Liver (tissue), 8 donors: ENCODE measurements at regions not wholly inside any gene's neighbourhood (a gene's known extent, or its start where the extent isn't known, plus 50 kb on each side); places are given as distances from the start of the nearest gene placed in this dataset.

Source experiments
- DNase-seq: peaks from one replicate; pipeline ENCODE4 v3.0.0-alpha.2; 2017; ENCODE audit warnings: low spot score
- H3K27ac ChIP-seq, 2 donors: one replicate each; pipeline ENCODE4 v1.7.0; 2013; ENCODE audit warnings: inconsistent platforms in 2 of 2, low read length in 2 of 2, control low read depth in 1 of 2, low read depth in 1 of 2, mild to moderate bottlenecking in 1 of 2
- H3K27me3 ChIP-seq, 4 donors: one replicate each; pipeline versions ENCODE4 v1.6.1 to v1.7.0; 2013; ENCODE audit warnings: low read length in 3 of 4, inconsistent platforms in 1 of 4, mild to moderate bottlenecking in 1 of 4, moderate library complexity in 1 of 4; ENCODE audit not compliant: control insufficient read depth in 4 of 4, insufficient read depth in 4 of 4
- H3K36me3 ChIP-seq, 4 donors: one replicate each; pipeline versions ENCODE4 v1.6.1 to v1.7.0; 2013; ENCODE audit warnings: low read length in 3 of 4, mild to moderate bottlenecking in 3 of 4, low read depth in 1 of 4, moderate library complexity in 1 of 4; ENCODE audit not compliant: control insufficient read depth in 4 of 4, insufficient read depth in 3 of 4
- H3K4me1 ChIP-seq, 4 donors: one replicate each; pipeline versions ENCODE4 v1.6.1 to v1.7.0; 2013; ENCODE audit warnings: low read length in 3 of 4, mild to moderate bottlenecking in 3 of 4, moderate library complexity in 1 of 4; ENCODE audit not compliant: control insufficient read depth in 4 of 4, insufficient read depth in 4 of 4
- H3K4me3 ChIP-seq, 3 donors: one replicate each; pipeline versions ENCODE4 v1.6.1 to v1.7.0; 2013; ENCODE audit warnings: low read length in 3 of 3, control low read depth in 1 of 3, low read depth in 1 of 3, mild to moderate bottlenecking in 1 of 3
- H3K9ac ChIP-seq, 2 donors: one replicate each; pipeline ENCODE4 v1.7.0; 2013; ENCODE audit warnings: low read length in 2 of 2, mild to moderate bottlenecking in 2 of 2, moderate library complexity in 2 of 2, control low read depth in 1 of 2, low read depth in 1 of 2
- H3K9me3 ChIP-seq, 4 donors: one replicate each; pipeline versions ENCODE4 v1.6.1 to v1.7.0; 2013; ENCODE audit warnings: low read length in 3 of 4; ENCODE audit not compliant: control insufficient read depth in 4 of 4
- CTCF ChIP-seq: fragments of 150-350 bp; IDR thresholded peaks from 2 replicates; pipeline ENCODE4 v1.5.1; 2017; ENCODE audit warnings: improper control_type of control experiment, low read depth, low read length; ENCODE audit not compliant: missing input control
- EGR1 ChIP-seq, 2 donors: IDR thresholded peaks; 2 replicates each; pipeline ENCODE4 v1.6.1; 2016 to 2018; ENCODE audit warnings: antibody characterized with exemption in 2 of 2, low read depth in 2 of 2
- FOXA1 ChIP-seq: IDR thresholded peaks from 2 replicates; pipeline ENCODE4 v1.6.1; 2016; ENCODE audit warnings: antibody characterized with exemption
- HNF4A ChIP-seq, 2 donors: conservative IDR thresholded peaks; 2 replicates each; pipeline ENCODE4 v1.6.1; 2016; ENCODE audit warnings: antibody characterized with exemption in 2 of 2, mild to moderate bottlenecking in 2 of 2
- HNF4G ChIP-seq: IDR thresholded peaks from 2 replicates; pipeline ENCODE4 v1.6.1; 2016; ENCODE audit warnings: antibody characterized with exemption
- JUND ChIP-seq, 2 donors: IDR thresholded peaks; 2 replicates each; pipeline ENCODE4 v1.6.1; 2016; ENCODE audit warnings: antibody characterized with exemption in 2 of 2
- NR2F2 ChIP-seq: IDR thresholded peaks from 2 replicates; pipeline ENCODE4 v1.6.1; 2016; ENCODE audit warnings: antibody characterized with exemption
- RAD21 ChIP-seq, 2 donors: IDR thresholded peaks; 2 replicates each; pipeline ENCODE4 v1.6.1; 2016; ENCODE audit warnings: antibody characterized with exemption in 2 of 2, mild to moderate bottlenecking in 2 of 2
- REST ChIP-seq: IDR thresholded peaks from 2 replicates; pipeline ENCODE4 v1.6.1; 2016; ENCODE audit warnings: antibody characterized with exemption, mild to moderate bottlenecking
- SP1 ChIP-seq: IDR thresholded peaks from 2 replicates; pipeline ENCODE4 v1.6.1; 2018; ENCODE audit warnings: antibody characterized with exemption, mild to moderate bottlenecking
- YY1 ChIP-seq: IDR thresholded peaks from 2 replicates; pipeline ENCODE4 v1.6.1; 2016; ENCODE audit warnings: antibody characterized with exemption, mild to moderate bottlenecking
- ZBTB33 ChIP-seq: IDR thresholded peaks from 2 replicates; pipeline ENCODE4 v1.6.1; 2016; ENCODE audit warnings: antibody characterized with exemption
- WGBS: extraction: QIAGEN DNeasy Blood & Tissue Kit; methylation state at CpG from one replicate; pipeline ENCODE4 v1.1.7; 2013; 5-methylcytosine and 5-hydroxymethylcytosine counted together
- donor health status: healthy.
- donor health status: healthy.
- donor health status: healthy.
- donor health status: healthy.
- donor health status: healthy.

- no peak overlapping the region for H3K4me3 ChIP-seq
- no peak overlapping the region for H3K9ac ChIP-seq
- H3K27me3 ChIP-seq: peaks cover 0 to 5% (median 0%) of the 10 kb centered on the region in 4 donors
- TF ChIP-seq YY1: no peak
- no peak for TF ChIP-seq HNF4A (conservative IDR thresholded peaks at IDR 0.05)
- TF ChIP-seq RAD21 (IDR thresholded peaks at IDR 0.05): no peak
- TF ChIP-seq EGR1 (IDR thresholded peaks at IDR 0.05; ENCODE audit: low read depth in 2 of 2): no peak
- TF ChIP-seq NR2F2: no peak
- TF ChIP-seq JUND (IDR thresholded peaks at IDR 0.05): no peak
- TF ChIP-seq CTCF: no peak
- TF ChIP-seq REST: no peak
- no peak for TF ChIP-seq FOXA1
- 66% methylated on average over 7 of the region's 7 CpGs for WGBS
- H3K36me3 ChIP-seq: no peaks in the 10 kb centered on the region
- H3K27ac ChIP-seq: no peak overlapping the region
- H3K9me3 ChIP-seq: no peaks in the 10 kb centered on the region
- DNase-seq: no peak
- no peaks in the 10 kb centered on the region for H3K4me1 ChIP-seq
Observed at GRCh38 chr15:93180128-93180527, 91.1 kb upstream of the RGMA start.

- DNase-seq: no peak
- no peak overlapping the region for H3K4me3 ChIP-seq
- no peaks in the 10 kb centered on the region for H3K36me3 ChIP-seq
- TF ChIP-seq NR2F2 (no peak), SP1 (no peak), ZBTB33 (no peak), RAD21 (IDR thresholded peaks at IDR 0.05) (no peak), HNF4G (no peak), HNF4A (conservative IDR thresholded peaks at IDR 0.05) (no peak), REST (no peak)
- no peaks in the 10 kb centered on the region for H3K9me3 ChIP-seq
- H3K4me1 ChIP-seq: no peaks in the 10 kb centered on the region
- peaks cover 0 to 6% (median 0%) of the 10 kb centered on the region in 4 donors for H3K27me3 ChIP-seq
- no peak overlapping the region for H3K9ac ChIP-seq
- 49% methylated on average over 17 of the region's 17 CpGs for WGBS
- no peak overlapping the region for H3K27ac ChIP-seq
Observed at GRCh38 chr15:93179700-93180102, 90.7 kb upstream of the RGMA start.
